Progenitor cell of endocrine pancreas (in vitro differentiated cells): ENCODE measurements at regions not wholly inside any gene's neighbourhood (a gene's known extent, or its start where the extent isn't known, plus 50 kb on each side); places are given as distances from the start of the nearest gene placed in this dataset.

Experiments used
- DNase-seq: peaks from one replicate; pipeline ENCODE4 v3.0.0; 2021; ENCODE audit warnings: low spot score; ENCODE audit not compliant: unreplicated experiment
- H3K27ac Mint-ChIP-seq: 2 replicates; pipeline ENCODE4 v1.8.0; 2021; ENCODE audit warnings: mild to moderate bottlenecking, moderate library complexity, mixed read lengths
- H3K27me3 Mint-ChIP-seq: 2 replicates; pipeline ENCODE4 v1.8.0; 2021; ENCODE audit warnings: mixed read lengths
- H3K36me3 Mint-ChIP-seq: 2 replicates; pipeline ENCODE4 v1.8.0; 2022; ENCODE audit warnings: mixed read lengths; ENCODE audit not compliant: insufficient read depth
- H3K4me1 Mint-ChIP-seq: 2 replicates; pipeline ENCODE4 v1.8.0; 2021; ENCODE audit warnings: low read depth, mixed read lengths
- H3K4me3 Mint-ChIP-seq: 2 replicates; pipeline ENCODE4 v1.8.0; 2021; ENCODE audit warnings: low read depth, mild to moderate bottlenecking, moderate library complexity, mixed read lengths
- H3K9me3 Mint-ChIP-seq: 2 replicates; pipeline ENCODE4 v1.8.0; 2021; ENCODE audit warnings: low read depth, mixed read lengths
- CTCF ChIP-seq: fragments of 200-600 bp; sonication (generic); IDR thresholded peaks from one replicate; pipeline ENCODE4 v1.5.0; 2021; ENCODE audit warnings: antibody characterized with exemption, mild to moderate bottlenecking; ENCODE audit not compliant: unreplicated experiment

GRCh38 chr12:4201333-4202100 lies 72.0 kb upstream of the CCND2 start:
- DNase-seq, result no peak
- Mint-ChIP-seq H3K9me3 (peaks cover 5% of the 10 kb centered on the region), H3K27ac (no peak overlapping the region), H3K36me3 (no peaks in the 10 kb centered on the region), H3K27me3 (peaks cover 30% of the 10 kb centered on the region), H3K4me1 (peaks cover 17% of the 10 kb centered on the region), H3K4me3 (no peak overlapping the region)
- no peak for TF ChIP-seq CTCF

GRCh38 chr12:4197922-4198763 lies 75.4 kb upstream of the CCND2 start:
- peaks cover 50% of the 10 kb centered on the region for H3K27me3 Mint-ChIP-seq
- no peaks in the 10 kb centered on the region for H3K9me3 Mint-ChIP-seq
- no peaks in the 10 kb centered on the region for H3K36me3 Mint-ChIP-seq
- H3K27ac Mint-ChIP-seq, result no peak overlapping the region
- H3K4me1 Mint-ChIP-seq, result peaks cover 18% of the 10 kb centered on the region
- H3K4me3 Mint-ChIP-seq, result no peak overlapping the region
- no peak for DNase-seq
- TF ChIP-seq CTCF, result no peak

- Mint-ChIP-seq H3K9me3 (no peaks in the 10 kb centered on the region), H3K27ac (no peak overlapping the region), H3K4me3 (peak overlapping the region; percentile 38), H3K4me1 (peaks cover 17% of the 10 kb centered on the region), H3K36me3 (no peaks in the 10 kb centered on the region), H3K27me3 (peaks cover 48% of the 10 kb centered on the region)
- DNase-seq, result no peak
- TF ChIP-seq CTCF, result no peak
These were observed 76.6 kb upstream of the CCND2 start for GRCh38 chr12:4196805-4197420.

GRCh38 chr12:4194668-4195067 lies 78.9 kb upstream of the CCND2 start:
- Mint-ChIP-seq H3K36me3 (no peaks in the 10 kb centered on the region), H3K4me1 (peaks cover 14% of the 10 kb centered on the region), H3K9me3 (no peaks in the 10 kb centered on the region), H3K4me3 (no peak overlapping the region), H3K27me3 (peaks cover 42% of the 10 kb centered on the region), H3K27ac (no peak overlapping the region)
- DNase-seq, result no peak
- no peak for TF ChIP-seq CTCF

- H3K27ac Mint-ChIP-seq, result no peak overlapping the region
- no peak for DNase-seq
- peaks cover 14% of the 10 kb centered on the region for H3K4me1 Mint-ChIP-seq
These were observed 79.7 kb upstream of the CCND2 start for GRCh38 chr12:4193821-4194220.

More at GRCh38 chr12:4193821-4194220, 79.7 kb upstream of the CCND2 start:
- no peaks in the 10 kb centered on the region for H3K9me3 Mint-ChIP-seq
- H3K27me3 Mint-ChIP-seq, result peaks cover 43% of the 10 kb centered on the region
- H3K4me3 Mint-ChIP-seq, result no peak overlapping the region
- no peaks in the 10 kb centered on the region for H3K36me3 Mint-ChIP-seq
- no peak for TF ChIP-seq CTCF
